ENCODE measurements at regions not wholly inside any gene's neighbourhood (a gene's known extent, or its start where the extent isn't known, plus 50 kb on each side); places are given as distances from the start of the nearest gene placed in this dataset.
"Not testable (repeated sequence)": the region's sequence is repeated elsewhere in the genome, so short reads cannot be mapped to it uniquely, and the experiment has no call there.

DNA sequence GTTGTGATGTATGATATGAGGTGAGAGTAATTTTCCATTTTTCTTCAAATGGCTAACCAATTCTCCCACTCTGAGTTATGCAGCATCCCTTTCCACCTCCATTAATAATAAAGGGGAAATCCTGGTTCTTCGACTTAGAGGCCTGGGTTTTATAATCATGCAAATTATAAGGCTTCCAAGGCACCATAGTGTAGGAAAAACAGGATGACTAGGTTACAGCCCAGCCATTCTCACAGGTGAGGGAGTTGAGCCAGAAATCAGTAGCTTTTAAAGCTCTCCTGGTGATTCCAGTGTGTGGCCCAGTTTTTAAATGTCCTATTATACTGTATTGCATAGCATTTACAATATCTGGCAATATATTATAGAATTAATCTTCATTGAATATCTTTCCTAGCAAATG lies 203.1 kb downstream of the ARHGEF9 start:
- Histone ChIP-seq H3F3A (ENCODE audit: low read depth) (no peaks in the 10 kb centered on the region), H3K27me3 (ENCODE audit: insufficient read depth, low read length, poor library complexity, severe bottlenecking) (no peaks in the 10 kb centered on the region), H3K36me3 (ENCODE audit: insufficient read depth, low read length) (no peaks in the 10 kb centered on the region), H3K79me2 (ENCODE audit: insufficient read depth, low read length) (no peaks in the 10 kb centered on the region), H3K4me2 (ENCODE audit: low read depth, low read length, poor library complexity, severe bottlenecking) (no peak overlapping the region), H3K9me2 (replicated peaks; ENCODE audit: low read depth, low read length) (no peaks in the 10 kb centered on the region), H2AFZ (ENCODE audit: low read length) (no peak overlapping the region), H3K4me1 (ENCODE audit: insufficient read depth, low read length, poor library complexity, severe bottlenecking) (no peaks in the 10 kb centered on the region), H4K20me1 (ENCODE audit: insufficient read depth, low read length, poor library complexity, severe bottlenecking) (no peaks in the 10 kb centered on the region), H3K9ac (ENCODE audit: low read depth, low read length, poor library complexity, severe bottlenecking) (no peak overlapping the region), H3K9me3 (ENCODE audit: insufficient read depth, low read depth, low read length) (no peaks in the 10 kb centered on the region), H3K4me3 (ENCODE audit: low read length, poor library complexity, severe bottlenecking) (no peak overlapping the region)
- no peak for TF ChIP-seq EZH2phosphoT487 (IDR thresholded peaks at IDR 0.05; ENCODE audit: borderline replicate concordance)
- no peak for TF ChIP-seq CTCF (conservative IDR thresholded peaks at IDR 0.05; ENCODE audit: low read length)

- H3K4me3 ChIP-seq (ENCODE audit: low read length, poor library complexity, severe bottlenecking) = no peak overlapping the region
- no peaks in the 10 kb centered on the region for H3K9me3 ChIP-seq (ENCODE audit: insufficient read depth, low read depth, low read length)
- no peak overlapping the region for H3K4me2 ChIP-seq (ENCODE audit: low read depth, low read length, poor library complexity, severe bottlenecking)
- no peak overlapping the region for H3K9ac ChIP-seq (ENCODE audit: low read depth, low read length, poor library complexity, severe bottlenecking)
- H3K9me2 ChIP-seq (replicated peaks; ENCODE audit: low read depth, low read length) = no peaks in the 10 kb centered on the region
- no peaks in the 10 kb centered on the region for H3K79me2 ChIP-seq (ENCODE audit: insufficient read depth, low read length)
- H3K4me1 ChIP-seq (ENCODE audit: insufficient read depth, low read length, poor library complexity, severe bottlenecking) = no peaks in the 10 kb centered on the region
- H3K36me3 ChIP-seq (ENCODE audit: insufficient read depth, low read length) = no peaks in the 10 kb centered on the region
- TF ChIP-seq EZH2phosphoT487 (IDR thresholded peaks at IDR 0.05; ENCODE audit: borderline replicate concordance) = no peak
- no peak for TF ChIP-seq CTCF (conservative IDR thresholded peaks at IDR 0.05; ENCODE audit: low read length)
- H3F3A ChIP-seq (ENCODE audit: low read depth) = no peaks in the 10 kb centered on the region
- no peaks in the 10 kb centered on the region for H4K20me1 ChIP-seq (ENCODE audit: insufficient read depth, low read length, poor library complexity, severe bottlenecking)
- H3K27me3 ChIP-seq (ENCODE audit: insufficient read depth, low read length, poor library complexity, severe bottlenecking) = no peaks in the 10 kb centered on the region
- no peak overlapping the region for H2AFZ ChIP-seq (ENCODE audit: low read length)
Observed at GRCh38 chrX:63581398-63581797, 203.6 kb downstream of the ARHGEF9 start.

DNA sequence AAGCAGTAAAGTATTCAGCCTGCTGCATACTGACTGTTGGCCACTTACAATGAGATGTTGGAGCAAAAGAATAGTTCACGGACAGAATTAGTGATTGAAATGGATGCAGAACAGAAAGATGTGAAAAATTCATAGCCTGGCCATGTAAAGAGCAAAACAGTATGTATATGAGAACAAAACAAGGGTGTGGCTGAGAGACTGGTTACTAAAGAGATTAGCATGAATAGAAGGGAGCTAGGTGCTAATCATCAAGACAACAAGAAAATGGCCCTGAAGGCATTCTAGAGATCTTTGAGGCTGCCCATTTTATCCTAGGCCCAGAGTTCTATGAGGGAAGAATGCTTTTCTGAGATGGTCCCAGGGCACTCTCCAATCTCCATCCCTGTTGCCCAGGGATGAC lies 208.5 kb downstream of the ARHGEF9 start:
- no peak overlapping the region for H3K9ac ChIP-seq (ENCODE audit: low read depth, low read length, poor library complexity, severe bottlenecking)
- no peaks in the 10 kb centered on the region for H3K9me2 ChIP-seq (replicated peaks; ENCODE audit: low read depth, low read length)
- no peaks in the 10 kb centered on the region for H3K4me1 ChIP-seq (ENCODE audit: insufficient read depth, low read length, poor library complexity, severe bottlenecking)
- no peak for TF ChIP-seq EZH2phosphoT487 (IDR thresholded peaks at IDR 0.05; ENCODE audit: borderline replicate concordance)
- TF ChIP-seq CTCF (conservative IDR thresholded peaks at IDR 0.05; ENCODE audit: low read length) = no peak
- H3K4me2 ChIP-seq (ENCODE audit: low read depth, low read length, poor library complexity, severe bottlenecking) = no peak overlapping the region
- H3K27me3 ChIP-seq (ENCODE audit: insufficient read depth, low read length, poor library complexity, severe bottlenecking) = no peaks in the 10 kb centered on the region
- no peaks in the 10 kb centered on the region for H4K20me1 ChIP-seq (ENCODE audit: insufficient read depth, low read length, poor library complexity, severe bottlenecking)
- no peaks in the 10 kb centered on the region for H3K79me2 ChIP-seq (ENCODE audit: insufficient read depth, low read length)
- no peaks in the 10 kb centered on the region for H3K9me3 ChIP-seq (ENCODE audit: insufficient read depth, low read depth, low read length)
- H2AFZ ChIP-seq (ENCODE audit: low read length) = no peak overlapping the region
- H3K4me3 ChIP-seq (ENCODE audit: low read length, poor library complexity, severe bottlenecking) = no peak overlapping the region
- no peaks in the 10 kb centered on the region for H3K36me3 ChIP-seq (ENCODE audit: insufficient read depth, low read length)
- no peaks in the 10 kb centered on the region for H3F3A ChIP-seq (ENCODE audit: low read depth)

DNA sequence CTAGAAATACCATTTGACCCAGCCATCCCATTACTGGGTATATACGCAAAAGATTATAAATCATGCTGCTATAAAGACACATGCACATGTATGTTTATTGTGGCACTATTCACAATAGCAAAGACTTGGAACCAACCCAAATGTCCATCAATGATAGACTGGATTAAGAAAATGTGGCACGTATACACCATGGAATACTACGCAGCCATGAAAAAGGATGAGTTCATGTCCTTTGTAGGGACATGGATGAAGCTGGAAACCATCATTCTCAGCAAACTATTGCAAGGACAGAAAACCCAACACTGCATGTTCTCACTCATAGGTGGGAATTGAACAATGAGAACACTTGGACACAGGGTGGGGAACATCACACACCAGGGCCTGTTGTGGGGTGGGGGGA lies 209.3 kb downstream of the ARHGEF9 start:
- not testable (repeated sequence) for H3K9me3 ChIP-seq (ENCODE audit: insufficient read depth, low read depth, low read length); H3K4me2 ChIP-seq (ENCODE audit: low read depth, low read length, poor library complexity, severe bottlenecking); H2AFZ ChIP-seq (ENCODE audit: low read length); H3K79me2 ChIP-seq (ENCODE audit: insufficient read depth, low read length); H3K9me2 ChIP-seq (replicated peaks; ENCODE audit: low read depth, low read length); H3K36me3 ChIP-seq (ENCODE audit: insufficient read depth, low read length); H3F3A ChIP-seq (ENCODE audit: low read depth); H3K4me1 ChIP-seq (ENCODE audit: insufficient read depth, low read length, poor library complexity, severe bottlenecking); H3K4me3 ChIP-seq (ENCODE audit: low read length, poor library complexity, severe bottlenecking); H3K9ac ChIP-seq (ENCODE audit: low read depth, low read length, poor library complexity, severe bottlenecking); H3K27me3 ChIP-seq (ENCODE audit: insufficient read depth, low read length, poor library complexity, severe bottlenecking); H4K20me1 ChIP-seq (ENCODE audit: insufficient read depth, low read length, poor library complexity, severe bottlenecking)
